ENCODE measurements at regions not wholly inside any gene's neighbourhood (a gene's known extent, or its start where the extent isn't known, plus 50 kb on each side); places are given as distances from the start of the nearest gene placed in this dataset.

DNA sequence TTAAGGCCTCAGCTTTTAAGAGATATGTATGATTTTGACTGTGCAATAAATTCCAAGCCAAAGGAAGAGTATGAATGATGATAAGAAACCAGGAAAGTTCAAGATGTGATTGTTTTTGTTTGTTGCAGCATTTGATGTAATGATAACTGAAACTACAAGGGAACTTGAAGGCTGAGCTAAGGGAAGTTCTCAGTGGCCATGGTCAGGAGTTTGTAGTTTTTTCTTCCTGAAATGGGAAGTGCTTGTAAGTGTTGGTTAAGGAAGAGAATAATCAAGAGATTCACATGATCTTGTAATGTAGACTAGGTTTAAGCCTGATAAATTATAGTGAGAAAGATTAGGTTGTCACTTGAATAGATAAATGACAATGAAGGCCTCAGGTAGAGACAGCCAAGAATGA, 53.4 kb downstream of the PTCHD4 start:
- DNase-seq (ENCODE audit: extremely low read depth, low read depth) = no peak
- no peak overlapping the region for H3K4me3 ChIP-seq (replicated peaks; ENCODE audit: low read depth, low read length)
- TF ChIP-seq CTCF (IDR thresholded peaks at IDR 0.05; ENCODE audit: low read depth, low read length, missing control alignments) = no peak

DNA sequence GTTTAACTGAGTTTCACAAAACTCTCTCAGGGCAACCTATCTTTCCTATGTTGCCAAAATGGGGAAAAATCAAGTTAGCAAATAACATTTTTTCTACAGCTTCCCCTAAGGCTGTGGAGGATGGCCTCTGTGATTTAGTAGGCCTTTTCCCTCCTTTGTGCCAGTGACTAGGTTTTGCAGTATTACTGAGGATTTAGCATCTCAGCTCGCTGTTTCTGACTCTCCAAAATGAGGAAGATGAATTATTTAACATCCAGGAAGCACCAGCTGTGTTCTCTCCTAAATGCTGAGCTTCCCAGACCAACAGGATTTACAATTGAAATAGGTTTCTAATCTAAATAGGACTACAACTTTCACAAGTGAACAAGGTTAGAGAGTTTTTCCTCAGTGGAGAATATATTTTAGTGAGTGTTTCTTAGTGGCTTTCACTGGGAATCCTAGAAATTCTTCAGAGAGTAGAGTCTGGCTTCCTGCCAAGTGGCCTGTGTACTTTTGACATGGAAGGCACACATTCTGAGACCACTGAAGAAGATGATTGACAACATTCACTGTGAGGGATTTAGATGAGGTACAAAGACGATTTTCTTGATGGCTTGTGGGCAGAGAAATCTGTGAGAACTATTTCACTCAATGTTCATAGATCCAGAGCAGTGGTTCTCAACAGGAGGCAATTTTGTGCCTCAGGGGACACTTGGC, 62.4 kb downstream of the PTCHD4 start:
- no peak for DNase-seq (ENCODE audit: extremely low read depth, low read depth)
- no peak overlapping the region for H3K4me3 ChIP-seq (replicated peaks; ENCODE audit: low read depth, low read length)
- TF ChIP-seq CTCF (IDR thresholded peaks at IDR 0.05; ENCODE audit: low read depth, low read length, missing control alignments) = no peak

DNA sequence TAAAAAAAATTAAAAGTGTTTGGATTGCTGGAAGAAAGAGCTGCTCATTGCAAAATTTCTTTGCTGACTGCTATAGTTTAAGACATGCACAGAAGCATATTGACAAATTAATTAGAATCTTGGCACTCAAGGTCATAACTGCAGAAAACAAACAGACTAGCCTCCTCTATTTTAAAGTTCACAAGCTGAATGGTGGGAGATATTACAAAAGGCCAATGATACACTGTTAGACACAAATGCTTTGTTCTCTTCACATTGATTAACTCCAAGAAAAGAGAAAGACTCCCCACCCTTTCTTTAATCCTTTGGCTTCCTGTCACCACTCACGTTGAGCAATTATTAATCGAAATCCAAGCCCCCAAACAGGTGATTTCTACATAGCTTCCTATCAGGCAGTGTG, 69.1 kb downstream of the PTCHD4 start:
- no peak for DNase-seq (ENCODE audit: extremely low read depth, low read depth)
- H3K4me3 ChIP-seq (replicated peaks; ENCODE audit: low read depth, low read length) = no peak overlapping the region
- TF ChIP-seq CTCF (IDR thresholded peaks at IDR 0.05; ENCODE audit: low read depth, low read length, missing control alignments) = no peak

DNA sequence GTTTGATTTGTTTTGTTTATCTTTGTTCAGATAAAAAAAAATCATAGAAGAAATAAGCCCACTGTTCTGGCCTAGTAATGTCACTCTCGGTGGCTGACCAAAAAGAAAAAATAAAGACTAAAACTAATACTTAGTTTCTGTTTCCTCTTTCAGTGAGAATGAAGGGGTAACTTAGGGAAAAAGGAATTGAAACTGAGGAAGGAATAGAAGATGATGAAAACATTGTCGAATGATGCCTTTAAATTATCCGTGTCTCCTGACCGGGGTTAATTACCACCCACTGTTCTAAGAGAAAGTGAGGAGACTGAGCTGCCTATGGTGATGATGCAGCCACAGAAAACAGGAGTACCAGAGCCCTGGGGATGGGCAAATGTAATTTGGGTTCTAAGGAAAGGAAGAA, 73.1 kb downstream of the PTCHD4 start:
- TF ChIP-seq CTCF (IDR thresholded peaks at IDR 0.05; ENCODE audit: low read depth, low read length, missing control alignments) = no peak
- no peak overlapping the region for H3K4me3 ChIP-seq (replicated peaks; ENCODE audit: low read depth, low read length)
- no peak for DNase-seq (ENCODE audit: extremely low read depth, low read depth)

DNA sequence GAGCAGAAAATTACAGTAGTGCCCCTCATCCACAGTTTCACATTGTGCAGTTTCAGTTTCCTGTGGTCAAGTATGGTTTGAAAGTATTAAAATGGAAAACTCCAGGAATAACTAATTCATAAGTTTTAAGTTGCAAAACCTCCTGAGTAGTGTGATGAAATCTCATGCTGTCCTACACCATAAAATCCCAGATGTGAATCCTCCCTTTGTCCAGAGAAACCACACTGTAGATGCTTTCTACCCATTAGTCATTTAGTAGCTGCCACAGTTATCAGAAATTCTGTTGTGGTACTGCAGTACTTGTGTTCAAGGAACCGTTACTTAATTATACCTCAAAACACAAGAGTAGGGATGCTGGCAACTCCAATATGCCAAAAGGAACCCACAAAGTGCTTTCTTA, 74.7 kb downstream of the PTCHD4 start:
- H3K4me3 ChIP-seq (replicated peaks; ENCODE audit: low read depth, low read length) = no peak overlapping the region
- peak; percentile 20 for DNase-seq (ENCODE audit: extremely low read depth, low read depth)
- no peak for TF ChIP-seq CTCF (IDR thresholded peaks at IDR 0.05; ENCODE audit: low read depth, low read length, missing control alignments)

GRCh38 chr6:48032151-48032550, 78.8 kb downstream of the PTCHD4 start:
- H3K4me3 ChIP-seq (replicated peaks; ENCODE audit: low read depth, low read length) = no peak overlapping the region
- DNase-seq (ENCODE audit: extremely low read depth, low read depth) = peak; percentile 32
- TF ChIP-seq CTCF (IDR thresholded peaks at IDR 0.05; ENCODE audit: low read depth, low read length, missing control alignments) = no peak

DNA sequence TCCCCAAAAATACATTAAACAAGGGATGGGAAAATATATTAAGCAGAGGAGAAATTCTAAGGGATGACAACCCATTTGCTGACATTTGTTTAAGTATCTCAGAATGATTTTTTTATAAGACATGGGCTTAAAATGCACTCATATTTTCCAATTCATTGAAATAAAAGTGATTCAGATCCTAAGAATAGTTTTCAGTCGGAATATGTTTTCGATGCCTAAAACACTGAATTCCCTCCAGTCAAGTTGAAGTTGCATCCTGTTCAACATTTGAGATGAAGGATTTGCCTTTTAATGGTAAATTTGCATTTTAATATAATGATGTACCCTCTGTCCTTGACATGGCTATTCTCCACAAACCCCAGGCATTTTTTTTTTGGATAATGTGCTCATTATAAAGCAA, 79.3 kb downstream of the PTCHD4 start:
- H3K4me3 ChIP-seq (replicated peaks; ENCODE audit: low read depth, low read length) = no peak overlapping the region
- no peak for TF ChIP-seq CTCF (IDR thresholded peaks at IDR 0.05; ENCODE audit: low read depth, low read length, missing control alignments)
- no peak for DNase-seq (ENCODE audit: extremely low read depth, low read depth)
